ENCODE measurements at regions not wholly inside any gene's neighbourhood (a gene's known extent, or its start where the extent isn't known, plus 50 kb on each side); places are given as distances from the start of the nearest gene placed in this dataset.

GRCh38 chrX:14398725-14399124 is 130.6 kb upstream of the GLRA2 start:
- intact Hi-C loops (cut with micrococcal nuclease), result no loop called here
- Histone ChIP-seq H3K27ac (ENCODE audit: extremely low read depth, low read depth, low read length) (no peak overlapping the region), H2AFZ (ENCODE audit: low read depth, low read length) (no peak overlapping the region), H3K4me2 (ENCODE audit: insufficient read depth, low read length) (no peak overlapping the region), H3K27me3 (ENCODE audit: control insufficient read depth in 2 of 2, insufficient read depth in 2 of 2, low read length in 2 of 2) (no peaks in the 10 kb centered on the region), H4K20me1 (replicated peaks; ENCODE audit: control insufficient read depth, insufficient read depth, low read length) (no peaks in the 10 kb centered on the region), H3K36me3 (ENCODE audit: control insufficient read depth, insufficient read depth, low read length) (no peaks in the 10 kb centered on the region), H3K9ac (ENCODE audit: insufficient read depth in 1 of 2, low read depth in 2 of 2, low read length in 2 of 2) (no peak overlapping the region), H3K9me1 (ENCODE audit: control insufficient read depth, insufficient read depth, low read length) (no peaks in the 10 kb centered on the region), H3K79me2 (ENCODE audit: control insufficient read depth, insufficient read depth, low read length) (no peaks in the 10 kb centered on the region), H3K4me1 (replicated peaks in 1 of 2; ENCODE audit: control insufficient read depth in 2 of 2, insufficient read depth in 2 of 2, low read length in 2 of 2) (no peaks in the 10 kb centered on the region), H3K9me3 (replicated peaks; ENCODE audit: control insufficient read depth, insufficient read depth, low read depth, low read length) (0 out of 2 replicates have a peak, but pooled peaks cover 1% of the 10 kb centered on the region), H3K4me3 (no peak overlapping the region)
- POLR2A ChIA-PET, result no interaction called here
- WGBS (ENCODE audit: insufficient coverage, low coverage, missing lambda C conversion rate), result 0% methylated on average over 2 of the region's 2 CpGs
- in situ Hi-C loops (cut with MboI), result no loop called here
- TF ChIP-seq CBFA2T2 (conservative IDR thresholded peaks at IDR 0.05) (no peak), ZNF239 (CRISPR knock-in tag; IDR thresholded peaks at IDR 0.05) (no peak), MAX (CRISPR knock-in tag; IDR thresholded peaks at IDR 0.05) (no peak), ZNF232 (CRISPR knock-in tag; IDR thresholded peaks at IDR 0.05) (no peak), ZBED1 (IDR thresholded peaks at IDR 0.05) (no peak), SMARCE1 (IDR thresholded peaks at IDR 0.05) (no peak), RBM25 (IDR thresholded peaks at IDR 0.05; ENCODE audit: low read depth, low read length, severe bottlenecking) (no peak), ZKSCAN3 (CRISPR knock-in tag; IDR thresholded peaks at IDR 0.05) (no peak), CBX1 (IDR thresholded peaks at IDR 0.05; ENCODE audit: low read depth) (no peak), C11orf30 (IDR thresholded peaks at IDR 0.05; ENCODE audit: low read depth) (no peak), KAT7 (CRISPR knock-in tag; IDR thresholded peaks at IDR 0.05; ENCODE audit: borderline replicate concordance) (no peak), GABPB1 (CRISPR knock-in tag; IDR thresholded peaks at IDR 0.05) (no peak), ZNF699 (CRISPR knock-in tag; IDR thresholded peaks at IDR 0.05; ENCODE audit: insufficient replicate concordance) (no peak)
- DNase-seq (ENCODE audit: extremely low read depth in 1 of 4, low spot score in 3 of 4) (no peak), FAIRE-seq (no peak), ATAC-seq (no peak)
- CTCF ChIA-PET (ENCODE audit: low intra/inter-chr PET ratio), result no interaction called here
- BruUV-seq (replicated peaks), result no TSS peak
